Peyer's patch (tissue), 4 donors: ENCODE measurements at regions not wholly inside any gene's neighbourhood (a gene's known extent, or its start where the extent isn't known, plus 50 kb on each side); places are given as distances from the start of the nearest gene placed in this dataset.

Experiments
- DNase-seq, 3 donors: peaks; one replicate each; pipeline ENCODE4 v3.0.0-alpha.2; 2017 to 2019
- H3K27ac ChIP-seq, 4 donors: fragments of 200-600 bp; sonication (generic); one replicate each; pipeline ENCODE4 v1.5.1; 2016 to 2019
- H3K27me3 ChIP-seq, 2 donors: fragments of 200-600 bp; sonication (generic); one replicate each; pipeline ENCODE4 v1.5.1; 2019
- H3K36me3 ChIP-seq, 3 donors: fragments of 200-600 bp; sonication (generic); one replicate each; pipeline ENCODE4 v1.5.1; 2016 to 2019
- H3K4me1 ChIP-seq, 4 donors: fragments of 200-600 bp; sonication (generic); one replicate each; pipeline ENCODE4 v1.5.1; 2016 to 2019
- H3K4me3 ChIP-seq, 4 donors: fragments of 200-600 bp; sonication (generic); 1 replicate in 3 of 4; 2 replicates in 1 of 4; pipeline ENCODE4 v1.5.1; 2016 to 2019; ENCODE audit warnings: mild to moderate bottlenecking in 1 of 4
- H3K9me3 ChIP-seq, 4 donors: fragments of 200-600 bp; sonication (generic); one replicate each; pipeline ENCODE4 v1.5.1; 2016 to 2019; ENCODE audit warnings: mild to moderate bottlenecking in 1 of 4
- POLR2A ChIP-seq, 2 donors: fragments of 450-650 bp; IDR thresholded peaks; one replicate each; pipeline ENCODE4 v1.5.1; 2017; ENCODE audit warnings: antibody characterized with exemption in 2 of 2, mild to moderate bottlenecking in 2 of 2, moderate library complexity in 2 of 2
- TF ChIP-seq, protein P1 (sequence below), 6 experiments: fragments of 450-650 bp in 4 of 6; fragments of 200-600 bp in 2 of 6; sonication (generic) in 1 of 6; IDR thresholded peaks; one replicate each; pipeline ENCODE4 v1.5.1; 2017 to 2019; ENCODE audit warnings: antibody characterized with exemption in 6 of 6, mild to moderate bottlenecking in 3 of 6, moderate library complexity in 1 of 6

DNA sequence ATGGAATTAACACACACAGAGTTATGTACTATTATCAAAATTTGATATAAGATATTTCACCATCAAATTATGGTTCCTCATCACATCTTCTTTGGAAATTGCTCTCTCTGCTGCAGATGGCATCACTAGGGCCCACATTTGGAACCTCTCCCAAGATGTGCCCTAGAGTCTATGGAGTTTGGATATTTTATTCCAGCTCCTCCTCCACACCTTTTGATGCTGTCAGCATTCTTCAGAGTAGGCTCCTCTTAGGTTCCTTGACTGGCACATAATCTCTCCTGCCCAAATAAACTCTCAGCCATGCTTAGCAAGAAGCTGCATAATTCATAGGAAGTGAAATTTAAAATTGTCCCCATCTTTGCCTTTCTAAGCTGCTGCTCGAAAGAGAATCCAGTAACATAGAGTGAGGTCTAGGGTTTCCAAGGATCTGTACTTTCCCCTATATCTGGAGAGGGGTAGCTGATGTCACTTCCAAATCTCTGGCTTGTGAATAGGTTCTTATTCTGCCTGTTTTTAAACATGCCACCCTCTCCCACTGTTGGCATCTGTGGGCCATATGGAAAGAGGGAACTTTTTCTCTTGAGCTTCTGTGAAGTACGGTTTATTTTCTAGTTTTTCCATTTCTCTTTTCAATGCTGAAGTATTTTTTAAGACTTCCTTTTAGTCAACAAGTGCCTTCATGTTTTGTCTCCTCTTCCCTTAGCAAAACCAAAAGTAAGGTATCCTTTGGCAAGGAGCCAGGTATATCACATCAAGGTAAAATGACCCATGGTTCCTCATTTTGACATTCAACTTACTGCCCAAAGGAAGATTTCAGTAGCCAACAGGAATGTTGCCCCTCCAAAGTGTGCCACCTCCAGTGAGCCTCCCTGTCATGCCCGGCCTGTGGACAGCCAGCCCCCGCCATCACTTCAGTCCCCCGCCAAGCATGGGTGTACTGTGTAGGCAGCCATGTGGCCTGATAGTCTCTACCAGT lies 75.3 kb upstream of the C2CD4B start:
- H3K36me3 ChIP-seq, result no peaks in the 10 kb centered on the region
- H3K27me3 ChIP-seq, result no peaks in the 10 kb centered on the region
- no peak overlapping the region for H3K27ac ChIP-seq
- no peak overlapping the region for H3K4me3 ChIP-seq
- no peak for DNase-seq
- H3K4me1 ChIP-seq, result no peaks in the 10 kb centered on the region
- TF ChIP-seq, protein P1, sequence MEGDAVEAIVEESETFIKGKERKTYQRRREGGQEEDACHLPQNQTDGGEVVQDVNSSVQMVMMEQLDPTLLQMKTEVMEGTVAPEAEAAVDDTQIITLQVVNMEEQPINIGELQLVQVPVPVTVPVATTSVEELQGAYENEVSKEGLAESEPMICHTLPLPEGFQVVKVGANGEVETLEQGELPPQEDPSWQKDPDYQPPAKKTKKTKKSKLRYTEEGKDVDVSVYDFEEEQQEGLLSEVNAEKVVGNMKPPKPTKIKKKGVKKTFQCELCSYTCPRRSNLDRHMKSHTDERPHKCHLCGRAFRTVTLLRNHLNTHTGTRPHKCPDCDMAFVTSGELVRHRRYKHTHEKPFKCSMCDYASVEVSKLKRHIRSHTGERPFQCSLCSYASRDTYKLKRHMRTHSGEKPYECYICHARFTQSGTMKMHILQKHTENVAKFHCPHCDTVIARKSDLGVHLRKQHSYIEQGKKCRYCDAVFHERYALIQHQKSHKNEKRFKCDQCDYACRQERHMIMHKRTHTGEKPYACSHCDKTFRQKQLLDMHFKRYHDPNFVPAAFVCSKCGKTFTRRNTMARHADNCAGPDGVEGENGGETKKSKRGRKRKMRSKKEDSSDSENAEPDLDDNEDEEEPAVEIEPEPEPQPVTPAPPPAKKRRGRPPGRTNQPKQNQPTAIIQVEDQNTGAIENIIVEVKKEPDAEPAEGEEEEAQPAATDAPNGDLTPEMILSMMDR (IDR thresholded peaks at IDR 0.05), result no peak
- no peak for TF ChIP-seq POLR2A (IDR thresholded peaks at IDR 0.05)
- peaks cover 0 to 3% (median 0%) of the 10 kb centered on the region in 4 donors for H3K9me3 ChIP-seq

DNA sequence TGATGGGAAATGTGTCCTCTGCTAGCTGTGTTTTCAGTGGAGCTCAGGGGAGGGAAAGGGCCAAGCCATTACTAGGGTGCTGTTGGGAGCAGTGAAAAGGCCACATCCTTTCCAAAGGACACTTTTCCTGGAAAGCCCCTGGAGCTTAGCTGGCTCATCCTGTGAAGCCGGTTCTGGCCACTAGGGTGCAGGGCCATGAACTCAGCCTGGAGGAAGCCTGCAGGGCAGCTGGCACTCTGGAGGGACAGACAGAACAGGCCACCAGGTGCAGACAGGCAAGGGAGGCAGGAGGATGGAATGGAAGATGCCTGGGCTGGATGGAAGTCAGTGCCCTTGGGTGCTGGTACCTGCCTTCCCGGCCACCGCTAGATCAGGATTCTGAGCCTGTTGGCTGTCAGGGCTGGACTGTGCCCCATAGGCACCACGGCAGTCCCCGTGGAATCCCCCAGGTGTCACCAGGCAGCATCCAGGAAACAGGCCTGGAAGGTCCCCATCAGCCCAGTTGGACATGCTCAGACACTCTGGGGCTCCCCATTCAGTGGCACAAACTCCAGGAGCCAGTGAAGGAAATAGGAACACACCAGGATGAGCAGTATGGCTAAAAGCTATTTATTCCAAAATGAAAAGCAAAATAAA lies 76.2 kb upstream of the C2CD4B start:
- Histone ChIP-seq H3K36me3 (no peaks in the 10 kb centered on the region), H3K4me3 (no peak overlapping the region), H3K27me3 (no peaks in the 10 kb centered on the region), H3K27ac (no peak overlapping the region), H3K9me3 (peaks cover 0 to 3% (median 0%) of the 10 kb centered on the region in 4 donors), H3K4me1 (no peaks in the 10 kb centered on the region)
- no peak for DNase-seq
- TF ChIP-seq POLR2A (IDR thresholded peaks at IDR 0.05), result no peak
- TF ChIP-seq, protein P1 (IDR thresholded peaks at IDR 0.05), result peak in 4 of 6 experiments; percentile 7 to 32 (median 28)

DNA sequence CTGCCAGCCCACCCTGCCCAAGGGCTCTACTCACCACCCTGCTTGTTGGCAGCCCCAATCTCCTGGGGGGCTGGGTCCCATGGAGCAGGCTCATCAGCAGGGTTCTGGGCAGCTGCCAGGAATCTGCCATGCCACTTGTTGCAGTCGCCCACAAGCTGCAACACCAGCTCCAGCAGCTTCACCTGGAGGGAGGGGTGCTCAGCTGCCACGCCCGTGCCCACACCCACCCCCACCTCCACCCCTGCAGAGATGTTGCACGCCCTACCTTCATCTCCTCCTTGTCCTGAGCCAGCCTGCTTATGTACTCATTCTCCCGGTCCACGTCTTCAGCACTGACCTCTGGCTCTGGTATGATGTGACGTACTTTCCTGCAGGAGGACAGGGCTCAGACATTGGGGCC lies 77.9 kb upstream of the C2CD4B start:
- Histone ChIP-seq H3K4me3 (no peak overlapping the region), H3K4me1 (no peaks in the 10 kb centered on the region), H3K27me3 (no peaks in the 10 kb centered on the region), H3K36me3 (no peaks in the 10 kb centered on the region), H3K27ac (no peak overlapping the region), H3K9me3 (peaks cover 0 to 1% (median 0%) of the 10 kb centered on the region in 4 donors)
- TF ChIP-seq, protein P1 (IDR thresholded peaks at IDR 0.05), result no peak
- TF ChIP-seq POLR2A (IDR thresholded peaks at IDR 0.05), result no peak
- no peak for DNase-seq

DNA sequence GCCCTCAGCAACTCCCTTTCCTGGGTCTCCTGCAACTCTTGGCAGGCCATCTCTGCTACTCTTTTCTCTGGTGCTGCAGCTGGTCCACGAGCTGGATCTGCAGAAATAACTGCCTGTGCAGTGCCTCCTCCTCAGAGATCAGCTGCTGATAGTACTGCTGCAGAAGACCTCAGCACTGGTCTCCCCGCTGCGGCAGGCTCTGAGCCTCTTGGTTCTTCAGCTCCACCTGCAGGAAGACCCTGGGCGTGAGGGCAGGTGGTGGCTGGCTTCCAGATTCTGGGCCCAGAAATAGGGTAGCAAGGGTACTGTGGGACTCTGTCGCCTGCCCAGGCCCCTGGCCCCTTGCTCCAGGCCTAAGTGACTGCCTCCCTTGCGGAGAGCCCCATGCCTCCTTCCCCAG lies 79.7 kb upstream of the C2CD4B start:
- H3K4me1 ChIP-seq, result no peaks in the 10 kb centered on the region
- no peaks in the 10 kb centered on the region for H3K27me3 ChIP-seq
- H3K9me3 ChIP-seq, result no peaks in the 10 kb centered on the region
- TF ChIP-seq POLR2A (IDR thresholded peaks at IDR 0.05), result no peak
- TF ChIP-seq, protein P1 (IDR thresholded peaks at IDR 0.05), result no peak
- H3K36me3 ChIP-seq, result no peaks in the 10 kb centered on the region
- no peak for DNase-seq
- H3K27ac ChIP-seq, result no peak overlapping the region
- H3K4me3 ChIP-seq, result no peak overlapping the region

DNA sequence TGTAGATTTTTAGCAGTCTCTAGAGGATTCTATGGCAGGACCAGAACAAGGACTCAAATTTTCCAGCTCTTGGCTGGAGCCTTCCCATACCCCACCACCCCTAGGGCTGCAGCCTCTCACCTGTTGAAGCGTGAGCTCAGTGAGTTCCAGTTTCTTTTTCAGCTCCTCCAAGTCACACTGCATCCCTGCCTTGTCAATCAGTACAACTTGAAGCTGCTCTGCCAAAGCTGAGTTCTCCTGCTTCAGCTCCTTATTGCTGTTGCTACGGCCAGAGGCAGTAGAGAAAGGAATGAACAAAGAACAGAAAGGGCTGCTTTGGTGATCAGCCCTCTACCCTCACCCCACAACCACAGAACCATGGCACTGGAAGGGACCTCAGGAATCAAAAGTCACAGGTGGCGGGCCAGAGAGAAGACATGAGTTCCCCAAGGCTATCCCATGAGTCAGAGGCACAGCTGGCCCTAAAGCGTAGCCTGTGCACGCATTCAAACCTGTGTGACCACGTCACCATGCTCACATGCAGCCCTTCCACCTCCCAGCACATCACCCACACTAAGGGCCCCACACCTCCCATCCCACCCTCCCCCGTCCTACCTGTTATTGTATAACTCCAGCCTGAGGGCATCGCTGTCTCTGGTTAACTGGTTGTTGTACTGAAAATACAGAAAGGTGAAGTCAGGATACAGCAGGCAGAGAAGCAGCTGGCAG lies 83.3 kb upstream of the C2CD4B start:
- Histone ChIP-seq H3K4me3 (no peak overlapping the region), H3K27me3 (no peaks in the 10 kb centered on the region), H3K9me3 (no peaks in the 10 kb centered on the region), H3K36me3 (no peaks in the 10 kb centered on the region), H3K4me1 (no peaks in the 10 kb centered on the region), H3K27ac (no peak overlapping the region)
- TF ChIP-seq POLR2A (IDR thresholded peaks at IDR 0.05), result no peak
- TF ChIP-seq, protein P1 (IDR thresholded peaks at IDR 0.05), result no peak
- no peak for DNase-seq
